ENCODE measurements at regions not wholly inside any gene's neighbourhood (a gene's known extent, or its start where the extent isn't known, plus 50 kb on each side); places are given as distances from the start of the nearest gene placed in this dataset.

GRCh38 chr10:3010816-3011460, 56.4 kb upstream of the PFKP start:
- Histone ChIP-seq H3K9me2 (ENCODE audit: insufficient read depth, low read length) (no peaks in the 10 kb centered on the region), H3K4me3 (ENCODE audit: low read depth, low read length, poor library complexity, severe bottlenecking) (no peak overlapping the region), H3K27ac (ENCODE audit: low read depth, low read length, poor library complexity, severe bottlenecking) (no peak overlapping the region), H3K4me1 (ENCODE audit: insufficient read depth, low read length, poor library complexity, severe bottlenecking) (no peaks in the 10 kb centered on the region), H3K4me2 (ENCODE audit: low read length) (no peak overlapping the region), H3K36me3 (ENCODE audit: insufficient read depth, low read length) (no peaks in the 10 kb centered on the region), H3K9me3 (ENCODE audit: low read length) (no peaks in the 10 kb centered on the region), H4K20me1 (ENCODE audit: insufficient read depth, low read length) (no peaks in the 10 kb centered on the region), H3K79me2 (ENCODE audit: insufficient read depth, low read depth, low read length) (no peaks in the 10 kb centered on the region), H2AFZ (ENCODE audit: low read length) (no peak overlapping the region)
- no TSS peak for BruUV-seq (replicated peaks)
- POLR2A ChIA-PET: interaction anchor here (0.7 kb wide), 2 partner anchors 16 to 1385 kb away, joined by 4 to 5 read pairs; no protein-coding TSS in a partner anchor
- no peak for DNase-seq (ENCODE audit: low spot score)
- no peak for TF ChIP-seq EZH2phosphoT487 (IDR thresholded peaks at IDR 0.05; ENCODE audit: borderline replicate concordance, low read depth, low read length)
- intact Hi-C loops (cut with micrococcal nuclease; ENCODE audit: unreplicated experiment): no loop called here
- CTCF ChIA-PET (ENCODE audit: unreplicated experiment): no interaction called here

- DNase-seq (ENCODE audit: low spot score): no peak
- ChIA-PET CTCF (ENCODE audit: unreplicated experiment) (no interaction called here), POLR2A (interaction anchor here (0.7 kb wide), 1 partner anchor 60 kb away, joined by 3 read pairs; no protein-coding TSS in a partner anchor)
- TF ChIP-seq, protein P1, sequence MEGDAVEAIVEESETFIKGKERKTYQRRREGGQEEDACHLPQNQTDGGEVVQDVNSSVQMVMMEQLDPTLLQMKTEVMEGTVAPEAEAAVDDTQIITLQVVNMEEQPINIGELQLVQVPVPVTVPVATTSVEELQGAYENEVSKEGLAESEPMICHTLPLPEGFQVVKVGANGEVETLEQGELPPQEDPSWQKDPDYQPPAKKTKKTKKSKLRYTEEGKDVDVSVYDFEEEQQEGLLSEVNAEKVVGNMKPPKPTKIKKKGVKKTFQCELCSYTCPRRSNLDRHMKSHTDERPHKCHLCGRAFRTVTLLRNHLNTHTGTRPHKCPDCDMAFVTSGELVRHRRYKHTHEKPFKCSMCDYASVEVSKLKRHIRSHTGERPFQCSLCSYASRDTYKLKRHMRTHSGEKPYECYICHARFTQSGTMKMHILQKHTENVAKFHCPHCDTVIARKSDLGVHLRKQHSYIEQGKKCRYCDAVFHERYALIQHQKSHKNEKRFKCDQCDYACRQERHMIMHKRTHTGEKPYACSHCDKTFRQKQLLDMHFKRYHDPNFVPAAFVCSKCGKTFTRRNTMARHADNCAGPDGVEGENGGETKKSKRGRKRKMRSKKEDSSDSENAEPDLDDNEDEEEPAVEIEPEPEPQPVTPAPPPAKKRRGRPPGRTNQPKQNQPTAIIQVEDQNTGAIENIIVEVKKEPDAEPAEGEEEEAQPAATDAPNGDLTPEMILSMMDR (conservative IDR thresholded peaks at IDR 0.05; ENCODE audit: low read length): no peak
- no peak for TF ChIP-seq EZH2phosphoT487 (IDR thresholded peaks at IDR 0.05; ENCODE audit: borderline replicate concordance, low read depth, low read length)
- no peak overlapping the region for H3K4me3 ChIP-seq (ENCODE audit: low read depth, low read length, poor library complexity, severe bottlenecking)
- BruUV-seq (replicated peaks): no TSS peak
- no peak overlapping the region for H3K4me2 ChIP-seq (ENCODE audit: low read length)
- H3K9me3 ChIP-seq (ENCODE audit: low read length): no peaks in the 10 kb centered on the region
- no peaks in the 10 kb centered on the region for H3K79me2 ChIP-seq (ENCODE audit: insufficient read depth, low read depth, low read length)
- no peaks in the 10 kb centered on the region for H3K36me3 ChIP-seq (ENCODE audit: insufficient read depth, low read length)
- no peaks in the 10 kb centered on the region for H4K20me1 ChIP-seq (ENCODE audit: insufficient read depth, low read length)
- intact Hi-C loops (cut with micrococcal nuclease; ENCODE audit: unreplicated experiment): no loop called here
- no peak overlapping the region for H2AFZ ChIP-seq (ENCODE audit: low read length)
- H3K9me2 ChIP-seq (ENCODE audit: insufficient read depth, low read length): no peaks in the 10 kb centered on the region
- H3K27ac ChIP-seq (ENCODE audit: low read depth, low read length, poor library complexity, severe bottlenecking): no peak overlapping the region
- H3K4me1 ChIP-seq (ENCODE audit: insufficient read depth, low read length, poor library complexity, severe bottlenecking): no peaks in the 10 kb centered on the region
Measured at GRCh38 chr10:3010334-3010733, 57.0 kb upstream of the PFKP start.

DNA sequence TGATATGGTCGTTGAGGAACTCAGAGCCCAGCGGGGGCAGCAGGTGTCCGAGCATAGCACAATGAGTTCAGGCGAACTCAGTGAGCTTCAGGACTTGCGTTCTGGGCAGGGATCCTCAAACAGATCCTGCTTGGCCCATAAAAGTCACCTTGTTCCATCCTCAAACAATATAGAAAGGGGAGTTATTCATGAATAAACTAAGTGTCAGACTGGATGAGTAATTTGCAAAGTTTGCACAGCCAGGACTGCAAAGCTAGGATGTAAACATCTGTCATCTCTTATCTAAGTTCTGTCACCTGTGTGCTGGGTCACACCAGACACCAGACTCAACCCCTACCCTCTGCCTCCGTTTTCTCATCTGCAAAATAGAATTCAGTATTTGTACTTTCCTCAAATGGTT, 58.0 kb upstream of the PFKP start:
- CTCF ChIA-PET (ENCODE audit: unreplicated experiment): no interaction called here

More for the DNA sequence above, 58.0 kb upstream of the PFKP start:
- Histone ChIP-seq H4K20me1 (ENCODE audit: insufficient read depth, low read length) (no peaks in the 10 kb centered on the region), H3K27ac (ENCODE audit: low read depth, low read length, poor library complexity, severe bottlenecking) (no peak overlapping the region), H3K4me3 (ENCODE audit: low read depth, low read length, poor library complexity, severe bottlenecking) (no peak overlapping the region), H3K36me3 (ENCODE audit: insufficient read depth, low read length) (no peaks in the 10 kb centered on the region), H3K4me2 (ENCODE audit: low read length) (no peak overlapping the region), H3K4me1 (ENCODE audit: insufficient read depth, low read length, poor library complexity, severe bottlenecking) (no peaks in the 10 kb centered on the region), H3K9me2 (ENCODE audit: insufficient read depth, low read length) (no peaks in the 10 kb centered on the region), H3K9me3 (ENCODE audit: low read length) (no peaks in the 10 kb centered on the region), H3K79me2 (ENCODE audit: insufficient read depth, low read depth, low read length) (no peaks in the 10 kb centered on the region), H2AFZ (ENCODE audit: low read length) (no peak overlapping the region)
- no peak for DNase-seq (ENCODE audit: low spot score)
- no TSS peak for BruUV-seq (replicated peaks)
- POLR2A ChIA-PET: no interaction called here
- TF ChIP-seq, protein P1 (conservative IDR thresholded peaks at IDR 0.05; ENCODE audit: low read length): no peak
- intact Hi-C loops (cut with micrococcal nuclease; ENCODE audit: unreplicated experiment): no loop called here
